DMS153 (cell line): ENCODE measurements at regions not wholly inside any gene's neighbourhood (a gene's known extent, or its start where the extent isn't known, plus 50 kb on each side); places are given as distances from the start of the nearest gene placed in this dataset.

Experiments used
- DNase-seq: peaks from one replicate; lab custom pipeline; 2025; lab: John Stamatoyannopoulos, UW

DNA sequence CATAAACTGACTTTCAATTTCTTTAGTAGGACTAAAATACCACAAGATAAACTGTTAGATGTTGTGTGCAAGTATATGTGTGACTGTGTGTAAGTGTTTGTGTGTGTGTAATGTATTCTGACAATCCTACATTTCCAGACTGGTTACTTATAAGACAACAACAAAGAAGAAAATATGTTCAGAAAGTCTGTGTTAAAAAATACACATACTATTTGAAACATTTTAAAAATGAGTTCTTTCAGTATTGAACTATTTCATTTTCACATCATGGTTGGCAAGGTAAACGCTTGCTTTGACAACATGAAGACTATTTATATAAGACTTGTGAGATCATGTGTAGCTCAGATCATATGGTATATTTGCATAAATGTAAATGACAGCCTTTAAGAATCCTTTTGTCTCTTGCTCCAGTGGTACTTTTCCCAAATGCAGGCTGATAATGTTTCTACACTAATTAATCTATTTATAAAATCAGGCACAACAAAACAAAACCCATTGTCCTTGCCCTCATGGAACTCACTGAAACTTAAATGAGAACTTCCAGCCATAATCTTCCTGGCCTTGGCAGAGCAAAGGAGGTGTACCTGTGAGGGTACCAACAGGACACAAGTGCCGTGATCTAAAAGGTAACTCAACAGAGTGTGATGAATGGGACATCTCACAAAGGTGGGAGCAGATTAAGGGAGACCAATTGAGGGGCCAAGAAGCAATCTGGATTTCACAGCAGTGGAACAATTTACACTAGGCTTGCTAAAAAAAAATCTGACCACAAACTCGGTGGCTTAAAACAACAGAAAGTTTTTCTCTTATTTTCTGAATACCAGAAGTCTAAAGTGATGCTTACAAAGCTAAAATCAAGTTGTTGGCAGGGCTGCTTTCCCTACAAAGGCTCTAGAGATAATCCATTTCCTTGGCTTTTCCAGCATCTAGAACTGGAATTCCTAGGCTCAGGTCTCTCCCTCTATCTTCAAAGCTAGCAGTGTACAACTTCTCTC is 349.0 kb downstream of the TBC1D4 start:
- no peak for DNase-seq

DNA sequence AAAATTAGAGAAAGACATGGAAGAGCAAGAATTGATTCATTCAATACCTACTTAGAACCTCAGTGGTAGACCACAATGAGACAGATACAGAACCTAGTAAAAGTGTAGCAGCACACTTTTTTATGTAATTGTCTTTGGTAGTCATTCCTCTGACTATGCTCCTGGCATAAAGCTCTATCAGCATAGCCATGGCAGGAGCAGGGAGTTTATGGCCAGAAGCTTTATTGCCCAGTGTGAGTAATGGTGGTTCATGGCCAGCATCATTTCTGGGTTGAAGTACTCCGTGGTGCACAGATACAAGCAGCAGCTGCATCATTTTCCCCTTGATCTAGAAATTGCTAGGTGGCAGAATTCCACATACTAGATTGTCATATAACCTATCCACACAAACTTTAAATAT is 352.6 kb downstream of the TBC1D4 start:
- no peak for DNase-seq

DNA sequence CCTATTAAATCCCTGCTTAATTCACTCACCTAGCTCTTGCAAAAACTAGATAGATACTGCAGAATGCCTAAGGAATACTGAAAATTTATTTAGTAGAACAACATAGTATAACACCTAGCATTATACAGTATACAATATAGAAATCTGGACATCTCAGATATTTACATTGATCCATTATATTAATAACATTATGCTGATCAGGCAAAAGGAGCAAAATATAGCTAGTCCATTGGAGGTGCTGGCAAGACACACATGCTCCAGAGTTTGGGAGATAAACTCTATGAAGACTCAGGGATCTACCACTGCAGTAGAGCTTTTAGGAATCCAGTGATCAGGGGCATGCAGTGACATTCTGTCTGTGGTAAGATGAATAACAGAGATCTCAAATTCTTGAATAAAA is 357.6 kb downstream of the TBC1D4 start:
- no peak for DNase-seq

DNA sequence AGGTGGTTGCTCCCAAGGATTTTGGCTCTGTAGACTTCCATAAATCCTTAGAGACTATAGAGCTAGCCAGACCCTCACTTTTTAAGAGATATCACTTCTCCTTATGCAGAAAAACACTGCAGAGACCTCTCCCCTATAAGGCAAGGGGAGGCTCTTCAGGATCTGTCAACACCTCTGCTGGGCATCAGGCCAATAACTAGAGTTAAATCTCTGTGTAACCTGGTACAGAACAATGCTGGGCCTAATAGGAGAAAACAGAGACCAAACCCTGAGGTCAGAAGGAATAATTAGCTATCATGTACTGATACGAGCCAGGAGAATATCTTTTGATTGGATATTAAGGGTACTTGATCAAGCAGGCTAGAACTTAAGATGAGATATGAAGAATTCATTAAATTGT is 358.5 kb downstream of the TBC1D4 start:
- DNase-seq: peak; percentile 15

DNA sequence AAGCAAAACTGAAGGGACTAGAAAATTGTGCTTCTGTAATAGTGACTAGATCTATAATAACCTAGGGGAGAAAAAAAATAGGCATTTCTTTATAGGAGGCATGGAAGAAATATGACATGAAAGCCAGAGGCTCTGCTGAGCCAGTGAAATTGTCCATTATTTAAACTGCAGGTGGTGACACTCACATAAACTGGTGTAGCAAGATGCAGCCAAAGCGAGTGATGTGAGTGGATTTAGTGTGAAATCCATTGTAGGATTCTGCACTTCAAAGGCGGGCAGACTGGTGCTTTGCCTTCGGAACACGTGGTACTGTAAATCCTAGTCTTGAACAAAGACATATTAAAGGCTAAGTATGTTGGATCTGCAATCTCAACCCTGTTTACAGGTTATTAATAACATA is 361.9 kb downstream of the TBC1D4 start:
- DNase-seq: peak; percentile 26

DNA sequence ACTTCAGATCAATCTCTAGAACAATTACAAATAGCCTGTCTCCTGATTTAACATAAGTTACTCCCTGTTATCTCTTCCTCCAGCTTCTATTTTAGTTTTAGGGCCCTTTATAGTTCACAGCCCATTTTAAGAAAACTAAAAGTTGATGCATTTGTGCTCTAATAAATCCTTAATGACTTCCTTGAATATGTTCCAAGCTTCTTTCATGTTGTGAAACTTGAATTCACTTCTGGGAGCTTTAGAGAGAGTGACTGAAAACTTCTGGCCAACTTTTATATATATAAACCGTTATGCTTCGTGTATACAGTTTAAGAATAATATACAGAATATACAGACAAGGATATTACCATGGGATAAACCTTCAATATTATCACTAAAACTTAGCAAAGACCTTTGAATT is 366.8 kb downstream of the TBC1D4 start:
- no peak for DNase-seq

DNA sequence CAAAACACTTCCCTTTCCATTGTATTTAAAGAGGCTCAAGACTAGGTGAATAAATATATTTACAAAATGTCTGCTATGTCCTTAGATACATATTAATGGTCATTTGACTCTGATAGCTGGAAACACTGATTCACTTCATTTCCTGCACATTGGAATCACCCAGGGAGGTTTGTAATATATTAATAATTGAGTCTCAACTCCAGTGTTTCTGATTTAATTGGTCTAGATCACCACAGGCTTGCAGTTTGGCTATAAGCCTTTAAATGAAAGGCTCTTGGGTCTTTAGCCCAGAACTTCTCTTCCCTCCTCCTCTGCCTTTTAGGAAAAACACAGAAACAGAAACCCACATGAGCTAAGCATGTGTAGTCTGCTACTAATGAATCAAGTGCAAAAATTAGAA is 378.0 kb downstream of the TBC1D4 start:
- DNase-seq: no peak

DNA sequence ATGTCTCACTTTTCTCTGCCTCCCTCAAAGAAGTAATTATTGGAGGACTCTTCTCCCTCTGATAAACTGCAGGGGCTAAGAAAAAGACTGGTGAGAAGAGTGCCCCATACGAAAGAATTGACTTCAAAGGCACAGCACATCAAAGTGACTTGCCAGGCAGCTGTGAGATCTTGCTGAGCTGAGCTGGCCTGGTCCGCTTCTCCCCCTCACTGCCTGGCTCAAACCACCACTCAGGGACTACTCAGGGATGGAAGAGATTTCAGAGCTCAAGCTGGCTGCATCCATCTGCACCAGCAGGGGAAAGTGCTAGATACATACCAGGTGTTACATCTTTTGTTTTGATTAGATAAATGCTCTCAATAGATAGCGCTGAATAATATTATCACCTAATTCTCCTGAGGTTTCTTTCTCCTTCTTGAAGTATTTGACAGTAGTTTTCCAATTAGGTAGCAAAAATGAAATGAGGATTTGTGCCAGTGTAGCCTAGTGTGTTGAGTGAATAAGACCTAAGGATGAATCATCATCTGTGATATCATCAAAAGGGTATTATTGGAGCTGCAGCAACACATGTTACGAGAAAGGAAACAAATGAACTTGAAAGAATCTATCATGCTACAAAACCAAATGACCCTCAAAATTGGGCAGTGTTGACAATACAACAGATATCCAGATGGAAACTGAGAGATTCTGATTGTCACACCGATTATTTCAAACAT is 379.8 kb downstream of the TBC1D4 start:
- no peak for DNase-seq

DNA sequence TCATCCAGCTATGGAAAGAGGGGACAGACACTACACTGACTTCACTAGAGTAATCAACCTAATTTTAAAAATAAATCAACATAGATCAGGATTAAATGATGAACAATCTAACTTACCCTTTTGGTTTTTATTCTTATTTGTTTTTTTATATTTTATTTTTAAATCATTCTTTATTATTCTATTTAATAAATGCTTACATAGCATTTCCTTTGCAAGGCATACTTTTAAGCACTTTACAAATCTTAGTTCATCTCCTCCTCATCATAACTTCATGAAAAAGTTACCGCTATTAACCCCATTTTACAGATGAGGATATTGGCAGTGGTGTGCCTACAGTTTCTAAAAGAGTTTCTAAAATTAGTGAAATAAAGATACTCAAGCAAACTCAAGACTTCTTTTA is 380.6 kb downstream of the TBC1D4 start:
- no peak for DNase-seq

DNA sequence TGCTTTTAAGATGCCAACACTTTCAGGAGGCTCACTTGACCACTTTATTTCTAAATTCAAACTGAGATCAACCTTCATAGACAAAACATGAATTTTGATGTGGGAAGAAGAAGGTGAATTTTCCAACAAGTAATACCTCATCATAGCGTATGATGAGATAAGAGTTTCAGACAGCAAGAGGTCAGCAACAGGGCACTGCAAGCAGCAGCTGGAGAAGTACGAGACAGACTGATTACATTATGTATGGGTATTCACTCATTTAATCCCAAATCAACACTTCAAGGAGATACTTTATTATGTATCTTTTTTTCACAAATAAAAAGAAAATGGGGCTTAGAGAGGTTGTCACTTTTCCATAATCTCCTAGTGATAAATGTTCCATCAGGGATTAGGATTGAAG is 389.8 kb downstream of the TBC1D4 start:
- no peak for DNase-seq

DNA sequence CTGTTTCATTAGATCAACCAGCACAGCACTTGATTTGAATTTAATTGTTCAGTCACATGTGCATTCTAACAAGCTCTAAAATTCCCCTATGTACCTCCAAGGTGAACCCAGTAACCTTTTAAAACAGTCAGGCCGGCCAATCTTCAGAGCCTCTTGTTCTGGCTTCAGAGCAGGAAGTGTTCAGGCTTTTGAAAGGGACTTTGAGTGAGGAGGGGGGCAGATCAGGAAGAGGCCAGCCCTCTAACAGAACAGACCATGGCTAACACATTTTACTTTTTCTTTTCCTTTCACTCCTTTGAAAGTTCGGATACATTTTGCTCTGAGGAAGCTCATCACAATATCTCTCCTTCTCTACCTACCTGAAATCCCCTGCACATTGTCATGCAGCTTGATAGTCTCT is 390.3 kb downstream of the TBC1D4 start:
- no peak for DNase-seq

DNA sequence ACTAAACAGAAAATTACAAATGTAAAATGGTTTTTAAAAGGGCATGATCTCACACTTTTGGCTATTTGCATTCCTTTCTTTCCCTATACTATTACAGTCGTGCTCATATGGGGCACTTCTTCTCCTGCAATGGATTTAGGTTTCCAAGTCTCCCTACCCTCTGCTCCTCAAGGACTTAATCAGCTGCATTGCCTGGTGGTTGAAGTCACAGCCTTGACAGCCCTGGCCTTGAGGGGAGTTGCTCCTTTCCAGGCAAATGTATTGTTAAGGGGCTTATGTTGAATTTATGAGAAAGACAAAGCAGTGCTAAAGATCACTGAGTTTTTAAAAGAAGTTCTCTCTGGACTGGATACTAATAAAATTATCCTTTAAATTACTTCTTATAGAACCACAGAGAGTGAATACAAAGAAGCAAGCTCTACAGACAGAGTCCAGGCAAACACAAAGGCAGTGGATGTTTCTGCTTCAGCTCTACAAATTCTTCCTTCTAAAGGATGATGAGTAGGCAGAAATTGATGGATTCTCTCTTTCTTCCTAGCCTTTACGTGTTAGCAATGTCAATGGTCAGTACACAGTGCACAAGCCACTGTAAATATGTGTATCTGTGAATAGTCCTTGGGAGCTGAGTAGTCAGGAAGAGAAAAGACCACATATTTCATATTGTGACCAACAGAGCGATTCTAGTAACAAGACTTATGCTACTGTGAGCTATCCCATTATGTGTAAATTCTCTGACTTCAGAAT is 390.9 kb downstream of the TBC1D4 start:
- no peak for DNase-seq

DNA sequence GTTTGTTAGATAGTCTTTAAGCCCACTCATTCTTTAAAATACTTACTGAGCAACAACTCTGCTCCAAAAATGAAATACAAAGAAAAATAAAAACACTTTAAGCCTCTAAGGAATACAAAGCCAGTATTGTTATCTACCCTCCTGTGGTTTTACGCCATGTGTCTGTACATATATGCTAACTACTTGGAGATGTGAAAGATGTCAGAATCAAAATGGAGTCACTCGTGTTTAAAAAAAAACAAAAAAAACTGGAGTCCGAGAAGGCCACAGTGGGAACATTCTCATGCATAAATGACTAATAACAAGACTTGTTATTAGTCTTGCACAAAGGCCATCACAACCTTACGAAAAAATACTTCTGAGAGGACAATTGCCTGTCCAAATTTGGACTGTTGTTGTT is 393.1 kb downstream of the TBC1D4 start:
- no peak for DNase-seq

DNA sequence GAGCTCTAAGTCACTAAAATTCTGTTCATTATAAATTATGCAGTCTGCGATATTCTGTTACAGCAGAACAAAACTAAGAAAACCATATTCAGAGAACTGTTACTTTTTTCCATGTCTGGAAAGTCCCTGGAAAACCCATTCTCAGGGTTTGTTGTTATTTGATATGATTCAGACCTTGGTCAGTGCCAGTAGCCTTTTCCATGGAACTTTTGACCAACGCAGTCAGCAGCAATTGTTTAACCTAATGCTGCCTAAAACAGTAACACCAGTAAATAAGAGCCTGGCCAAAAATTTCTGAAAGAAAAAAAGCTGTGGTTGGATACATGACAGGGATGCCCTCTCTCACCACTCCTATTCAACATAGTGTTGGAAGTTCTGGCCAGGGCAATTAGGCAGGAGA is 402.7 kb downstream of the TBC1D4 start:
- DNase-seq: no peak

DNA sequence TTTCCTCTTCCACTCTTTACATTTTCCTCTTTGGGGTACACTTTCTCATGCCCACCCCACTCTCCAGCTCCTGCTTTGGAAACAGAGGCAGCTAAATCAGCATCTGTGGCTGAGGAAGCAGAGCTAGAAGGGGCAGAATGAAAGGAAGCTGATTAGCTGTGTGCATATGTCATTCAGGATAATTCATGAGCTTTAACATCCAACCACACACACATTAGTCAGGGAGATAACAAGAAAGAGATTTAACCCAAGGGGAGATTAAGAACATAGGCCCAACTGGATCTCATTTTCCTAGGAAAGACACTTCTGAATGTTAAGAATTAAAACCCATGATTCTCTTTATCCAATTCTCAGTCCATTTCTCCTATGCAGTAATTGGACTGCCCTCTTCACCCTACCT is 405.5 kb downstream of the TBC1D4 start:
- DNase-seq: no peak

DNA sequence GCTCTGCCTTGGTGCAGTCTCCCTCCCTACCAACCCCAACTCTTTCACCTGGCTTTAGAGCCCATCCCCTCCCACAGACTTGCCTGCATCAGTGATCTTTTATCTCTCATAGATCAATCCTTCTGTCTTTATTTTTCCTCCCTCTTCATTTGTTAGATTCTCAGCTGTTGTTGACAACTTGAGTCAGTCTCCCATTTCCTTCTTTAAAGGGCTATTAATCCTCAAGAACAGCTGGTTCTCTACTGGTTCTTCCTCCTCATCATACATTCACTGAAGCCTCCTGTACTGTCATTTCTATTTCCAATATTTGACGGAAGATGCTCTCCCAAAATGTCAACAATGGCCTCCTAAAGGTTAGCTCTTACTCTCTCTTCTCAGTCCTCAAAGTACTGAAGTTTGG is 408.2 kb downstream of the TBC1D4 start:
- no peak for DNase-seq

DNA sequence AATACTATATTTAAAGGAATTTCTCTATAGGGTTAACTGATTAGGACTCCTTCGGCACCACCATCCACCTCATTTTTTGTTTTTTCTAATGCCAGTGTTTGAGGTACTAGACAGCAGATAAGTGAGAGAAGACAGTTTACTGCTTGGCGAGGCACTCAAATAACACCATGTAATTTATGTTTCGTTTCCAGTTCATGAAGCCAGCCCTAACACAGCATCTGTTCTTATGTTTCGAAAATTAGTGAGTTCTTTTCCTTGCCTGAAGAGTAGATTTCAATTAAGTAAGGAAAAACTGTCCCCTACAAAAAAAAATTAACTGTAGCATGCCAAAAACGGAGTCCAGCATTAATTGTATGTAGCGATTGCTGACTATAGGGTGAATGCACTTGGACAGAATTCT is 409.1 kb downstream of the TBC1D4 start:
- no peak for DNase-seq

DNA sequence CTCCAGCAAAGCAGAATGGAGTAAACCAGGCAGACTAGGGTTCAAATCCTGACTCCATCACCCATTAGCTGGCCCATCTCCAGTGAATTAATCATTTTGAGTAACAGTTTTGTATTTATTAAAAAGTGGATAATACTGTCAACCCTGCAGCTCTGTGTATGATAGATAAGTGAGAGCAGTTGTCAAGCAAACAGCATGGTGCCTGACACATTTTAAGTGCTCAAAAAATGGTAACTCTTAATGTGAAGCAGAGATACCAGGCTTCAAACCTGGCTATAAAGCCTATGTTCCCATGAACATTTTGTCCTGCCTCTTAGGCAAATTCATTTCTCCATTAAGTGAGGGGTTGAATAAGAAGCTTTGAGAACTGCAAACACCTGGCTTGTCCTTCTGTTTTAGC is 409.6 kb downstream of the TBC1D4 start:
- no peak for DNase-seq

DNA sequence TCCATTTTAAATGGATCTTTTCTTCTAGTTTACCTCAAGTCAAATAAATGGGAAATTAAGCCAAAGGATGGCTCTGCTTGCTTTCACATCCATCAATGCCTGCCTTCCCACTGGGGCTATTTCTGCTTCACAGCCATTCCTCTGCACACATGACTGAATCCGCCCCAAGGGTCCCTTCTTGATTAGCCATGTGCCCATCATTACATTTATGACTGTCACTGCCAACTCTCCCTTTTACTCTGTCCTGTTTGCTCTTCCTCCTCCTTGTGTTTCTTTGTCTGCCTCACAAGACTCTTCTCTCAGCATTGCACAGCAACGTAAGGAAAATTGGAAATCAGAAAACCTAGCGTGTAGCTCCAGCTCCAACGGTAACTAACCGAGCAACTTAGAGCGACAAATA is 410.2 kb downstream of the TBC1D4 start:
- no peak for DNase-seq

DNA sequence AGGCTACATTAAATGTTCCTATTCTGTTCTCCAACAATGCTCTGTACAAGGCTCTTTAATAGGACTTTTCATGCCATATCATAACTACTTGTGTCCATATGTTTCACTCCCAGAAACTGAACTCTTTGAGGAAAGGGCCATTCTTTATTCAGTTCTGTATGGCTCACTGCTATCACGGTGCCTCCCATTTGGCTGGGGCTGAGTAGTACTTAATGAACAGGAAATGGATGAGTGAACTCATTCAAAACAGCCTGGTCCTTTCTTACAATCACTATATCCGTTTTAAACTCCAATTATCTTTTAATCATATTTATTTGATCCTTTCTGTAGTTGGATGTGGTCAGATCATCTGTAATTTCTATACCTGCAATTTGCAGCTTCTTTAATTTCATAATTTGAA is 410.6 kb downstream of the TBC1D4 start:
- DNase-seq: peak; percentile 34

DNA sequence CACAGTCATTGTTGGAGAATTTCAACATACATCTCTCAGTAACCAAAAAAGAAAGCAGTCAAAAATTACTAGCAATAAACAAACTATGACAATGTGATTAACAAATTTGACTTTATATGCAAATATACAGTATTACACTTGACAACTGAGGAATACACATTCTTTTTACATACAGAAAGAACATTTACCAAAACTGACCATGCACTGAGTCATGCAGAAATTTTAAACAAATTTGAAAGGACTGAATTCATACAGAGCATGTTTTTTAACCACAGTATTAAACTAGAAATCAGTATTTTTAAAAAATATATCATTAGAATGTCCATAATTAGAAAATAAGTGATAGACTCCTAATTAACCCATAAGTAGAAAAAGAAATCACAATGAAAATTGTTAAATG is 420.1 kb downstream of the TBC1D4 start:
- DNase-seq: no peak

DNA sequence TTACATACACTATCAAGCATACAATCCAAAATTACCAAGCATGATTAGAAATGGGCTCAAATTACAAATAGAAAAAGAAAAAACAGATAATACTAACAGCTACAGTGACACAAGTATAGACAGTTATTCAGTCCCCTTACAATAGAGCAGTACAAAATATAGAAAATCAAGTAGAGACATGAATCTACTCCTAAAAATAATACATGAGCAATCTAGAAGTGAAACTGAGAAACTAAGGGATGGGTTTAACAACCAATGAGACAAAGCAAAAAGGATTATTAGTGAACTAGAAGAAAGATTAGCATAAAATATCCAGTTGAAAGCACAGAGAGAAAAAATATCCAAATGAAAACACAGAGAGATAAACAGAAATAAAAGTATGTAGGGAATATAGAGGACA is 426.7 kb downstream of the TBC1D4 start:
- DNase-seq: no peak

DNA sequence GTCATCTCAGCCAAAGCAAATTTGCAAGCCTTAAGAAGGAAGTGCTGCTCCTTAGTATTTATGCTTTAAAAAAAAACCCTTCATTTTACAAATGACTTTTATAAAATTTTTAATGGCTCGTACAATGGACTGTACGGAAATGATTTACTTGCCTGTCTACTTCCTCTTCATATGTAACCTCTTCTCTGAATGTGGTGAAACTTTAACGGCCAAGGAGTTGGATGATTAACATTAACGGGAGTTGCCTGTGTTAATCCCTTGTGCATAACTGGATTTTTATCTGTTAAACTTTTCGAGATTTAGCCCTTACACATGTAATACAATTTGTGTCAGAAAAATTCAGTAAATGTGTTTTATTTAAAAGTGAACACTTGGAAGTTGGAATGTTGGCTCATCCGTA is 429.4 kb downstream of the TBC1D4 start:
- DNase-seq: no peak
